ENCODE measurements at regions not wholly inside any gene's neighbourhood (a gene's known extent, or its start where the extent isn't known, plus 50 kb on each side); places are given as distances from the start of the nearest gene placed in this dataset.

GRCh38 chr18:24875286-24875685 lies 414.8 kb downstream of the HRH4 start:
- no peak for TF ChIP-seq EZH2phosphoT487 (IDR thresholded peaks at IDR 0.05; ENCODE audit: borderline replicate concordance, low read depth, low read length)
- TF ChIP-seq, protein P1, sequence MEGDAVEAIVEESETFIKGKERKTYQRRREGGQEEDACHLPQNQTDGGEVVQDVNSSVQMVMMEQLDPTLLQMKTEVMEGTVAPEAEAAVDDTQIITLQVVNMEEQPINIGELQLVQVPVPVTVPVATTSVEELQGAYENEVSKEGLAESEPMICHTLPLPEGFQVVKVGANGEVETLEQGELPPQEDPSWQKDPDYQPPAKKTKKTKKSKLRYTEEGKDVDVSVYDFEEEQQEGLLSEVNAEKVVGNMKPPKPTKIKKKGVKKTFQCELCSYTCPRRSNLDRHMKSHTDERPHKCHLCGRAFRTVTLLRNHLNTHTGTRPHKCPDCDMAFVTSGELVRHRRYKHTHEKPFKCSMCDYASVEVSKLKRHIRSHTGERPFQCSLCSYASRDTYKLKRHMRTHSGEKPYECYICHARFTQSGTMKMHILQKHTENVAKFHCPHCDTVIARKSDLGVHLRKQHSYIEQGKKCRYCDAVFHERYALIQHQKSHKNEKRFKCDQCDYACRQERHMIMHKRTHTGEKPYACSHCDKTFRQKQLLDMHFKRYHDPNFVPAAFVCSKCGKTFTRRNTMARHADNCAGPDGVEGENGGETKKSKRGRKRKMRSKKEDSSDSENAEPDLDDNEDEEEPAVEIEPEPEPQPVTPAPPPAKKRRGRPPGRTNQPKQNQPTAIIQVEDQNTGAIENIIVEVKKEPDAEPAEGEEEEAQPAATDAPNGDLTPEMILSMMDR (conservative IDR thresholded peaks at IDR 0.05; ENCODE audit: low read length), result no peak

Measured in OCI-LY7 (cell line).